GM23338 (cell line): ENCODE measurements at regions not wholly inside any gene's neighbourhood (a gene's known extent, or its start where the extent isn't known, plus 50 kb on each side); places are given as distances from the start of the nearest gene placed in this dataset.

Experiments
- EZH2 ChIP-seq: fragments of 200-600 bp; sonication (generic); IDR thresholded peaks from one replicate; pipeline ENCODE4 v1.8.0; 2017; ENCODE audit warnings: antibody characterized with exemption, mild to moderate bottlenecking, low read depth; ENCODE audit not compliant: unreplicated experiment
- EZH2phosphoT487 ChIP-seq: fragments of 200-600 bp; sonication (generic); IDR thresholded peaks from one replicate; pipeline ENCODE4 v1.8.1; 2018; ENCODE audit warnings: antibody characterized with exemption; ENCODE audit not compliant: unreplicated experiment
- JUNB ChIP-seq: IDR thresholded peaks from one replicate; pipeline ENCODE4 v1.6.1; 2016; ENCODE audit warnings: antibody characterized with exemption; ENCODE audit not compliant: unreplicated experiment
- STAT1 ChIP-seq: IDR thresholded peaks from one replicate; pipeline ENCODE4 v1.6.1; 2016; ENCODE audit warnings: antibody characterized with exemption; ENCODE audit not compliant: unreplicated experiment
- TF ChIP-seq, protein P1 (sequence below), 2 experiments: fragments of 200-600 bp in 1 of 2; sonication (generic) in 1 of 2; conservative IDR thresholded peaks; 2 replicates each; pipeline versions ENCODE4 v1.5.1 to v1.6.1; 2016 to 2017; ENCODE audit warnings: antibody characterized with exemption in 2 of 2, low read depth in 2 of 2, mild to moderate bottlenecking in 2 of 2, moderate library complexity in 1 of 2
- TF ChIP-seq, protein P2 (sequence below): IDR thresholded peaks from 2 replicates; pipeline ENCODE4 v1.6.1; 2016; ENCODE audit warnings: antibody characterized with exemption

DNA sequence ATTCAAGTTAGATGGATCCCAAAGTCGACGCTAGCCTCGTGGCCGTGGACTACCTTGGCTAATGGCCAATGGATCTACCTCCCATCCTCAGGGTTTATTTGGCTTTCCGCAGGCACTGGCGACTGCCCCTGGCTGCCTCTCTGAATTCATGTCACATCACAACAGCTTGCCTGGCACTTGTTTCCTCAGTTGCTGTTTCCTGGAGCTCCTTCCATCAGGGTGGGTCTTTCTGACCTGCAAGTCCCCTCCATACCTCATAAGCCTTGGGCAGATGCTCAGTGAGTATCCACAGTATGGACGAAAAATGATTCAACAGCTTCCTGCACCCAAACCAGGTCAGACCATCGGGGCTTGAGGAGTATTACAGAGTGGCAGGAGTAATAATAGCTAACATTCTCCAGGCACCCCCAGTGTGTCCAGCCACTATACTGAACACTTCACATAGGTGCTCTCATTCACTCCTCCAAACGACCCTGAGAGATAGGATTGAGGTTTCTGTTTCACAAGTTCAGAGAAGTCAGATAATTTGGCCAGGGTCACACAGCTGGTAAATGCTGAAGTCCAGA lies 311.5 kb downstream of the TLE3 start:
- TF ChIP-seq, protein P1, sequence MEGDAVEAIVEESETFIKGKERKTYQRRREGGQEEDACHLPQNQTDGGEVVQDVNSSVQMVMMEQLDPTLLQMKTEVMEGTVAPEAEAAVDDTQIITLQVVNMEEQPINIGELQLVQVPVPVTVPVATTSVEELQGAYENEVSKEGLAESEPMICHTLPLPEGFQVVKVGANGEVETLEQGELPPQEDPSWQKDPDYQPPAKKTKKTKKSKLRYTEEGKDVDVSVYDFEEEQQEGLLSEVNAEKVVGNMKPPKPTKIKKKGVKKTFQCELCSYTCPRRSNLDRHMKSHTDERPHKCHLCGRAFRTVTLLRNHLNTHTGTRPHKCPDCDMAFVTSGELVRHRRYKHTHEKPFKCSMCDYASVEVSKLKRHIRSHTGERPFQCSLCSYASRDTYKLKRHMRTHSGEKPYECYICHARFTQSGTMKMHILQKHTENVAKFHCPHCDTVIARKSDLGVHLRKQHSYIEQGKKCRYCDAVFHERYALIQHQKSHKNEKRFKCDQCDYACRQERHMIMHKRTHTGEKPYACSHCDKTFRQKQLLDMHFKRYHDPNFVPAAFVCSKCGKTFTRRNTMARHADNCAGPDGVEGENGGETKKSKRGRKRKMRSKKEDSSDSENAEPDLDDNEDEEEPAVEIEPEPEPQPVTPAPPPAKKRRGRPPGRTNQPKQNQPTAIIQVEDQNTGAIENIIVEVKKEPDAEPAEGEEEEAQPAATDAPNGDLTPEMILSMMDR (conservative IDR thresholded peaks at IDR 0.05; ENCODE audit: low read depth in 2 of 2), result no peak
- TF ChIP-seq STAT1, result no peak
- no peak for TF ChIP-seq EZH2
- TF ChIP-seq, protein P2, sequence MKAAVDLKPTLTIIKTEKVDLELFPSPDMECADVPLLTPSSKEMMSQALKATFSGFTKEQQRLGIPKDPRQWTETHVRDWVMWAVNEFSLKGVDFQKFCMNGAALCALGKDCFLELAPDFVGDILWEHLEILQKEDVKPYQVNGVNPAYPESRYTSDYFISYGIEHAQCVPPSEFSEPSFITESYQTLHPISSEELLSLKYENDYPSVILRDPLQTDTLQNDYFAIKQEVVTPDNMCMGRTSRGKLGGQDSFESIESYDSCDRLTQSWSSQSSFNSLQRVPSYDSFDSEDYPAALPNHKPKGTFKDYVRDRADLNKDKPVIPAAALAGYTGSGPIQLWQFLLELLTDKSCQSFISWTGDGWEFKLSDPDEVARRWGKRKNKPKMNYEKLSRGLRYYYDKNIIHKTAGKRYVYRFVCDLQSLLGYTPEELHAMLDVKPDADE, result no peak
- no peak for TF ChIP-seq EZH2phosphoT487
- no peak for TF ChIP-seq JUNB
